Subcutaneous abdominal adipose tissue (tissue), 5 donors: ENCODE measurements at regions not wholly inside any gene's neighbourhood (a gene's known extent, or its start where the extent isn't known, plus 50 kb on each side); places are given as distances from the start of the nearest gene placed in this dataset.

Experiments used
- H3K27ac ChIP-seq: one replicate; pipeline ENCODE4 v1.7.0; 2013; ENCODE audit warnings: low read depth, mild to moderate bottlenecking, inconsistent platforms, low read length, moderate library complexity
- H3K27me3 ChIP-seq, 5 donors: one replicate each; pipeline ENCODE4 v1.7.0; 2013; ENCODE audit warnings: low read length in 5 of 5, inconsistent platforms in 1 of 5; ENCODE audit not compliant: control insufficient read depth in 5 of 5, insufficient read depth in 4 of 5
- H3K36me3 ChIP-seq, 5 donors: one replicate each; pipeline ENCODE4 v1.7.0; 2013; ENCODE audit warnings: low read length in 5 of 5; ENCODE audit not compliant: control insufficient read depth in 5 of 5, insufficient read depth in 5 of 5
- H3K4me1 ChIP-seq, 5 donors: one replicate each; pipeline ENCODE4 v1.7.0; 2013; ENCODE audit warnings: low read length in 5 of 5, mild to moderate bottlenecking in 3 of 5, moderate library complexity in 1 of 5; ENCODE audit not compliant: control insufficient read depth in 5 of 5, insufficient read depth in 5 of 5
- H3K4me3 ChIP-seq, 5 donors: one replicate each; pipeline ENCODE4 v1.7.0; 2013; ENCODE audit warnings: low read length in 5 of 5, low read depth in 1 of 5
- H3K9ac ChIP-seq, 5 donors: one replicate each; pipeline ENCODE4 v1.7.0; 2013; ENCODE audit warnings: low read length in 5 of 5, mild to moderate bottlenecking in 4 of 5, moderate library complexity in 3 of 5
- H3K9me3 ChIP-seq, 5 donors: one replicate each; pipeline ENCODE4 v1.7.0; 2013; ENCODE audit warnings: low read length in 5 of 5; ENCODE audit not compliant: control insufficient read depth in 5 of 5
- donor health status: healthy.
- donor health status: healthy.
- donor health status: healthy.
- donor health status: healthy.
- donor health status: healthy.

- Histone ChIP-seq H3K36me3 (no peaks in the 10 kb centered on the region), H3K9me3 (no peaks in the 10 kb centered on the region), H3K4me1 (peaks cover 0 to 9% (median 6%) of the 10 kb centered on the region in 5 donors), H3K9ac (no peak overlapping the region), H3K27me3 (no peaks in the 10 kb centered on the region), H3K4me3 (no peak overlapping the region), H3K27ac (no peak overlapping the region)
Observed at GRCh38 chr3:102736975-102737304, 302.1 kb downstream of the ZPLD1 start.

GRCh38 chr3:102737353-102737752 is 302.5 kb downstream of the ZPLD1 start:
- H3K9ac ChIP-seq: no peak overlapping the region
- no peak overlapping the region for H3K4me3 ChIP-seq
- no peaks in the 10 kb centered on the region for H3K27me3 ChIP-seq
- H3K27ac ChIP-seq: no peak overlapping the region
- no peaks in the 10 kb centered on the region for H3K9me3 ChIP-seq
- H3K4me1 ChIP-seq: peaks cover 0 to 9% (median 6%) of the 10 kb centered on the region in 5 donors
- no peaks in the 10 kb centered on the region for H3K36me3 ChIP-seq

- no peak overlapping the region for H3K4me3 ChIP-seq
- no peaks in the 10 kb centered on the region for H3K36me3 ChIP-seq
- H3K27me3 ChIP-seq: no peaks in the 10 kb centered on the region
- H3K4me1 ChIP-seq: no peaks in the 10 kb centered on the region
- H3K9me3 ChIP-seq: no peaks in the 10 kb centered on the region
- H3K27ac ChIP-seq: no peak overlapping the region
- no peak overlapping the region for H3K9ac ChIP-seq
Observed at GRCh38 chr3:102741105-102741504, 306.3 kb downstream of the ZPLD1 start.

GRCh38 chr3:102741694-102742093 is 306.9 kb downstream of the ZPLD1 start:
- Histone ChIP-seq H3K27me3 (no peaks in the 10 kb centered on the region), H3K9ac (no peak overlapping the region), H3K27ac (no peak overlapping the region), H3K36me3 (no peaks in the 10 kb centered on the region), H3K4me3 (no peak overlapping the region), H3K9me3 (no peaks in the 10 kb centered on the region), H3K4me1 (no peaks in the 10 kb centered on the region)

DNA sequence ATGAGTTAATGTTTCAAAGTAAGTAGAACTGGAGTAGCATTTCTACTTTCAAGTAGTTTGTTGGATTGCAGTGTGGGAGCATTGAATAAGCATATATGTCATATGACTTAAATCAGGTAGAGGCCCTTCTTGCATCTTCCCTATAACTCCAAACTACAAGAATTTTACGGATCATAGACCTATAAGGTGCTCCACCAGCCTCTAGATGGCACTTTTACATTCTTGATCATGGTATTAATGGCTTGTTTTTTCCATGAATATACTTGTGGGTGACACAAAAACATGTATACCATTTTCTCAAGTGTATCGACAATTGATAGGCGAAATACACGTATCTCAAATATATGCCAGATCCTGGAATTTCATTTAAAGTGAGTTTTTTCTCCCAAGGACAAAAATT is 311.1 kb downstream of the ZPLD1 start:
- no peaks in the 10 kb centered on the region for H3K27me3 ChIP-seq
- H3K4me1 ChIP-seq: no peaks in the 10 kb centered on the region
- H3K9me3 ChIP-seq: no peaks in the 10 kb centered on the region
- H3K36me3 ChIP-seq: no peaks in the 10 kb centered on the region
- no peak overlapping the region for H3K4me3 ChIP-seq
- no peak overlapping the region for H3K9ac ChIP-seq
- H3K27ac ChIP-seq: no peak overlapping the region

DNA sequence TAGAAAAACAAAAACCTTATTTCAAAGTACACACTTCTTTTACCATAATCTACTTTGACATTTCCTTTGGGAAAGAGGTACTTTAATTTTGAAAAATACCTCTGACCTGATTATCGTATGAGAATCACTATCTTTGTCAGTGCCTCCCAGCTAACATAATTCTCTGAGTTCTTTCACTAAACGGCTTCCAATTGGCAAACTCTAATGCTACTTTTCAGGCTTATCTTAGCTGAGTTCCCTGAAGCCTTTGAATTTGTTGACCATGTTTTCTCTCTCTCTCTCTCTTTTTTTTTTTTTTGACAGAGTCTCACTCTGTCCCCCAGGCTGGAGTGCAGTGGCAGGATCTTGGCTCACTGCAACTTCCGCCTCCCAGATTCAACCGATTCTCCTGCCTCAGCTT is 312.8 kb downstream of the ZPLD1 start:
- Histone ChIP-seq H3K4me3 (no peak overlapping the region), H3K27me3 (no peaks in the 10 kb centered on the region), H3K36me3 (no peaks in the 10 kb centered on the region), H3K9me3 (no peaks in the 10 kb centered on the region), H3K4me1 (no peaks in the 10 kb centered on the region), H3K27ac (no peak overlapping the region), H3K9ac (no peak overlapping the region)

DNA sequence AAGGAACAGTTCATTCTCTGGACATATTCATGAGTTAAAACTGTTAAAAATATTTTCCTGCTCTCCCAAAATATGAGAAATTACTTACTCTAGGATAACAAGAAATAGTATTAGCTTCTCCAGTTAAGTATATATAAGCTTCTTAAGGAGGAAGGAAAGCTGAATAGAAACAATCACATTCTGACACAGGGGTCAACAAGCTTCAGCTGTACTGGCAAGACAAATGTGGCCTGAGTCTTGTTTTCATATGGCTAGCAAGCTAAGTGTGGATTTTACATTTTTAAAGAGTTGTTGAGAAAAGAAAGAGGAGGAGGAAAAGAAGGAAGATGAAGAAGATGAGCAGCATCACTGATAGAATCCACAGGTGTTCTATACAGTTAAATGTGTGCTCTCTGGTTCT is 313.8 kb downstream of the ZPLD1 start:
- H3K4me3 ChIP-seq: no peak overlapping the region
- no peak overlapping the region for H3K9ac ChIP-seq
- H3K4me1 ChIP-seq: no peaks in the 10 kb centered on the region
- no peaks in the 10 kb centered on the region for H3K27me3 ChIP-seq
- H3K36me3 ChIP-seq: no peaks in the 10 kb centered on the region
- no peaks in the 10 kb centered on the region for H3K9me3 ChIP-seq
- H3K27ac ChIP-seq: no peak overlapping the region

GRCh38 chr3:102750322-102750721 is 315.5 kb downstream of the ZPLD1 start:
- Histone ChIP-seq H3K9ac (no peak overlapping the region), H3K36me3 (no peaks in the 10 kb centered on the region), H3K27me3 (no peaks in the 10 kb centered on the region), H3K9me3 (no peaks in the 10 kb centered on the region), H3K27ac (no peak overlapping the region), H3K4me1 (no peaks in the 10 kb centered on the region), H3K4me3 (no peak overlapping the region)

GRCh38 chr3:102753901-102754300 is 319.1 kb downstream of the ZPLD1 start:
- H3K9me3 ChIP-seq: no peaks in the 10 kb centered on the region
- no peak overlapping the region for H3K4me3 ChIP-seq
- no peaks in the 10 kb centered on the region for H3K4me1 ChIP-seq
- no peaks in the 10 kb centered on the region for H3K36me3 ChIP-seq
- no peak overlapping the region for H3K27ac ChIP-seq
- no peak overlapping the region for H3K9ac ChIP-seq
- no peaks in the 10 kb centered on the region for H3K27me3 ChIP-seq

DNA sequence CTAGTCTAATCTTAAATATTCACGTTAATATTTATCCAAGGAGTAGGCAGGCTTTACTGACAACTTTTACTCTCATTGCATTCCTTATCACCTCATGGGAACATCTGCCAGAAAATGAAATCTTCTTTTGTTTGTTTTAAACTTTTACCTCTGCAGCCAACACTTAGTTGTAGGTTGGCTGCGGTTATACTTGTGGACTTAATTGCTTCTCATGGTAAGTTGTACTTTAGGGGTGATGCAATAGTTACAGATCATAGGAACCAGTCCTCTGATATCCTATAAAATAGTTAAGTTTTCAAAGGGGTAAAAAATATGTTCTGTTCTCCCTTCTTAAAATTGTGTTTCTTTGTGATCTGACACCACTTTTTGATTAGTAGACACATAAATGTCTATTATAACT is 321.9 kb downstream of the ZPLD1 start:
- Histone ChIP-seq H3K36me3 (no peaks in the 10 kb centered on the region), H3K4me1 (no peaks in the 10 kb centered on the region), H3K27ac (no peak overlapping the region), H3K4me3 (no peak overlapping the region), H3K9ac (no peak overlapping the region), H3K27me3 (no peaks in the 10 kb centered on the region), H3K9me3 (no peaks in the 10 kb centered on the region)

- no peak overlapping the region for H3K9ac ChIP-seq
- no peaks in the 10 kb centered on the region for H3K27me3 ChIP-seq
- H3K36me3 ChIP-seq: no peaks in the 10 kb centered on the region
- H3K4me1 ChIP-seq: no peaks in the 10 kb centered on the region
- no peak overlapping the region for H3K27ac ChIP-seq
- no peaks in the 10 kb centered on the region for H3K9me3 ChIP-seq
- H3K4me3 ChIP-seq: no peak overlapping the region
Observed at GRCh38 chr3:102757950-102758349, 323.1 kb downstream of the ZPLD1 start.
